T-helper 1 cell treated with Interleukin-12 subunit alpha and Interleukin-12 subunit beta and Interleukin-4 antibody, amounts not matched to agents 30 ng/mL and 1 ng/mL, for 36 hours (primary cell): ENCODE measurements at regions not wholly inside any gene's neighbourhood (a gene's known extent, or its start where the extent isn't known, plus 50 kb on each side); places are given as distances from the start of the nearest gene placed in this dataset.

Experiments used
- intact Hi-C: fragments of 100-400 bp; cut with micrococcal nuclease; formaldehyde crosslinking; loops from one replicate; pipeline ENCODE4 v1.15.1; 2024

DNA sequence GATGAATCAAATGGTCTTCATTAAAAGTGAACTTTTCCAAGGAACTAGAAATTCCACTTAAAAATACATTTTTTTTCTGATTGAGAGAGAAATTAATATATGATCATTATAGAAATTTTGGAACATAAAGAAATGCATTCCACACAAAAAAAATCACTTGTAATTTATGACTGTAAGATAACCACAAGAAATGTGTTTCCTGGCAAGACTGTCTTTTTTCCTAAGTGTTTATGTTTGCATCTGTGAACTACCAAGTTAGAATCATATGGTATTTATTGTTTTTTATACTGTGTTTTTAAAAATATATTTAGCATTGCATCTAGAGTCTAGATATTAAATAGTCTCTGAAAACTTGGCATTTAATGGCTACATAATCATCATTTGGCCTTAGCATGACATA lies 726.8 kb downstream of the BCL11B start:
- intact Hi-C loops: no loop called here

DNA sequence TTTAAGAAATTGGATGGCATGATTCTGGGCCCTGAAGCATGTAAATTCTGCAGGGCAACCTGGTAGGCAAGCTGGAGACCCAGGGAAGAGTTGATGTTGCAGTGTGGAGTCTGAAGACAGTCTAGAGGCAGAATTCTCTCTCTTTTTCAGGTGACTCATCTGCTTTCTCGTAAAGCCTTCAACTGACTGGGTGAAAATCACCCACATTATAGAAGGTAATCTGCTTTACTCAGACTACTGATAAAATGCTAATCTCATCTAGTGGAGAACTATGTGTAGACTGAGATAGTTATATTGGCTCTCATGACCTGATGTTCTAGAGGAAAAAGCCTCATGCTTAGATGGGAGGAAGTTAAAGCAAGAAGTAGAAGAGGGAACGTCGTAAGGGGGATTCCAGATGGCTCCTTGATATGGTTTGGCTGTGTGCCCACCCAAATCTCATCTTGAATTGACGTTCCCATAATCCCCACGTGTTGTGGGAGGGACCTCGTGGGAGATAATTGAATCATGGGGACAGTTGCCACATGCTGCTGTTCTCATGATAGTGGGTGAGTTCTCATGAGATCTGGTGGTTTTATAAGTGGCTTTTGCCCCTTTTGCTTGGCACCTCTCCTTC lies 723.8 kb downstream of the BCL11B start:
- intact Hi-C loops: no loop called here

DNA sequence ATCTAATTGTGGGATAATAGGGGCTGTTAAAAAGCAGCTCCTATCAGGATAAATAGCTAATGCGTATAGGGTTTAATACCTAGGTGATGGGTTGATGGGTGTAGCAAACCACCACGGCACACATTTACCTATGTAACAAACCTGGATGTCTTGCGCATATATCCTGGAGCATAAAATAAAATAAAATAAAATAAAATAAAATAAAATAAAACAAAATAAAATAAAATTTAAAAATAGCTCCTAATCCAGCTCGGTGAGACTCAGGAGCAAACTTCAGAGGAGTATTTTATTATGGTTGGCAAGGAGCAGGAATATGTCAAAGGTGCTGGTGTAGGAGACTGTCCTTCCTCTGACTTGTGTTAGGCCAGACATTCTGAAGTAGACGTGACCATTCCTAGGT lies 721.0 kb downstream of the BCL11B start:
- intact Hi-C loops: no loop called here

DNA sequence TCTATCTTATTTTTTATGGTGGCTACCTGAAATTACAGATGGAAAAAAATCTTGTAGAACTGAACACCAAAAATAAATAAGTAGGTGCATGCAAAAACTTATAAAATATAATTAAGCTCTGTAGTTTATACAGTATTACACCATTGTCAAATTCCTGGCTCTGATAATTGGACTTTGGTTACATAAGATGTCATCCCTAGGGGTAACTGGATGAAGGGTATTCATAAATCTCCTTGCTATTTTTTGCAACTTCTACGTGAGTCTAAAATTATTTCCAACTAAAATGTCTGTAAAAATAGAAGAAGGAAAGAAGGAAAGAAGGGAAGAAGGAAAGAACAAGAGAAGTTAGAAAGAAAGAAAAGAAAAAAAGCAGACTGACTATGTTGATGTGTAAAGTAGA lies 716.6 kb downstream of the BCL11B start:
- intact Hi-C loops: no loop called here

- intact Hi-C loops: no loop called here
Observed at GRCh38 chr14:98564006-98564405, 708.0 kb downstream of the BCL11B start.

- intact Hi-C loops: no loop called here
Observed at GRCh38 chr14:98564541-98564940, 707.5 kb downstream of the BCL11B start.

- intact Hi-C loops: loop anchor here (10.0 kb wide), 1 partner anchor 436 kb away; no protein-coding TSS in a partner anchor
Observed at GRCh38 chr14:98571104-98571503, 700.9 kb downstream of the BCL11B start.

DNA sequence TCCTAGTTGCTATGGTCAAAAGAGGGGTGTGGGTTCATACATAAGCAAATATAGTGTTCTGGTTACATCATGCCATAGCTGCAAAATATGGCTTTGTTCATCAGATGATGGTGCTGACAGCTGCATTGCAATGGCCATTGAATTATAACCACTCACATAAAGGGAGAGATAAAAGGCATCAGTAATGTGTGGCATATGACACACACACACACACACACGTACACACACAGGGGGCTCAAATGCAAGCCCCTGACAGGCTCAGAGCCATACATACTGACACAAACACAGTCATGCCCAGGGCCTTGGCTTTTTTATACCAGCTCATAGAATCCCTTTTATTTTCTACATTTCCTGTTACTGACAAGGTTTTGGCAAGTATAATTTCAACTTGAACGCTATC lies 698.9 kb downstream of the BCL11B start:
- intact Hi-C loops: loop anchor here (10.0 kb wide), 1 partner anchor 438 kb away; no protein-coding TSS in a partner anchor

DNA sequence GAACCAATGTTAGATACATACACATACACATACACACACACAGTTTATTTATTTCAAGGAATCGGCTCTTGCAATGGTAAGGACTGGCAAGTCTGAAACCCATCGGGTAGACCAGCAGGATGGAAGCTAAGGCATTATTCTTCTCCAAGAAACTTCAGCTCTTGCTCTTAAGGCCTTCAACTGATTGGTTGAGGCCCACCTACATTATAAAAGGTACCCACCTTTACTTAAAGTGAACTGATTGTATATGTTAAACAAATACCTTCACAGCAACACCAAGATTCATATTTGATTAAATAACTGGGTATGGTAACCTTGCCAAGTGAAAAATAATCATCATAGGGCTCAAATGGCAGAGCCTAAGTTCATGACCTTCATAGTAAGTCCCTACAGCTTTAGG lies 695.5 kb downstream of the BCL11B start:
- intact Hi-C loops: loop anchor here (10.0 kb wide), 1 partner anchor 442 kb away; no protein-coding TSS in a partner anchor

- intact Hi-C loops: loop anchor here (10.0 kb wide), 1 partner anchor 443 kb away; no protein-coding TSS in a partner anchor
Observed at GRCh38 chr14:98578204-98578603, 693.8 kb downstream of the BCL11B start.

GRCh38 chr14:98579140-98579539 lies 692.9 kb downstream of the BCL11B start:
- intact Hi-C loops: loop anchor here (10.0 kb wide), 1 partner anchor 444 kb away; no protein-coding TSS in a partner anchor

DNA sequence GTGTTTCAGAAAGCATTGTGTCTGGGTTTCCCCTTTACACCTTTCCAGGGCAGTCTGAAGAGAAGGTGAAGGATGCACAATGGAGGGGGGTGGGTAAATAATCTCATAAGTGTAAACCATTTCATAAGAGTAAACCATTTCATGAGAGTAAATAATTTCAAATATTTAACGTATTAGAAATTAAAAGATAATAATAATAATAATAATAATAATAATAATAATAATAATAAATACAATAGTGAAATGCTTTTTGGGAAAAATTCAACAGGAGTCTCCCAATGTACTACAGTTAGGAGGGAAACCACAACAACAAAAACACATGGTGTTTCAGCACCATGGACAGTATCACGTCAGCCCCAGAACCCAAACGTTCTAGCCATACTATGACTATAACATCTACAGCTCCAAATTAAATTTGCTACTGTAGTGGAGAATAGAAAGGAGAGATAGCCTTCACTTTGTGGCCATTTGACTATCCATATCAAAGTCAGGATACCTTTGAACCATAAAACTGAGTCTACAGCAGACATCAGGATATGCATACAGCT lies 691.8 kb downstream of the BCL11B start:
- intact Hi-C loops: loop anchor here (10.0 kb wide), 1 partner anchor 685 kb away; no protein-coding TSS in a partner anchor

GRCh38 chr14:98582276-98582675 lies 689.7 kb downstream of the BCL11B start:
- intact Hi-C loops: loop anchor here (10.0 kb wide), 1 partner anchor 683 kb away; no protein-coding TSS in a partner anchor

DNA sequence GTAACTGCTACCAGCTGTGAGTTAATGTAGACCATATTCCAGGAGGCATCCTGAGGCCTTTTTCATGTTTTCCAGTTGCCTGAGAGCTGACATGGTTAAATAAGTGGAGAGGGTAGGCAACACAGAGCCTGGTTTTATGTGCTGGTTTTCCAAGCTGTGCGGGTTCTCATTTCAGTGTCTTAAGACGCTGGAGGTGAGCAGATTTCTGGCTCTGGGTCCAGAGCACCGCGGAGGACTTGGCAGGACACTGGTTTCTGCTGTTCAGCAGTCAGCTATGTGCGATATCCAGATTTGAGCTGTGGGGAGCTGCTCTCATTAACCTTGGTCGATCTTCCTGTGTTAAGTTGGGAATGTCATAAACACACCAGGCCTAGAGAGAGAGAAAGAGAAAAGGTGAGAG lies 680.8 kb downstream of the BCL11B start:
- intact Hi-C loops: no loop called here

DNA sequence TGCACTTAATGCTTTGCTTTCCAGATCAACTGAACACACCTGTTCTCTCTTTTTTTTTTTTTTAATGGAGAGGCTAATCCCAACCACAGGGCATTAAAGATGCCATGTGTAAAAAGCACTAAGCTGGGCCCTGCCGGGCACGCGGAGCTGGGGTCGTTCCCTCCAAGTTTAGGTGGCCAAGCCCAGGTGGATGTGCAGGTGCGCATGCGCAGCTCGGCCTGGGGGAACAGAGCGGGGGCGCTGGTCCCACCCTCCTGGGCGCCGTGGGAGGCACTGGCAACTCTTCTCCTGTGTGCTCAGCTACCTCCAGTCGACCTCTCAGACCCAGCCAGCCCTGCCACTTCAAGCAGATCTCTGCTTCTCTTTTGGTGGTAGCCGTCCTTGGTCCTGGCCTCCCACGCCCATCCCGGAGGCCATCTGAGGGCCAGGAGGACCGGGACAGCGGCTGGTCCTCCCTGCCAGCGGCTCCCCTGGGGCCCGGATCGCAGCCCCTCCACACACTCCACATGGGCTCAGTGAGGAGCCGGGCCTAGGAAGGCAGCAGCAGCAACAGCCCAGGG lies 679.3 kb downstream of the BCL11B start:
- intact Hi-C loops: no loop called here

DNA sequence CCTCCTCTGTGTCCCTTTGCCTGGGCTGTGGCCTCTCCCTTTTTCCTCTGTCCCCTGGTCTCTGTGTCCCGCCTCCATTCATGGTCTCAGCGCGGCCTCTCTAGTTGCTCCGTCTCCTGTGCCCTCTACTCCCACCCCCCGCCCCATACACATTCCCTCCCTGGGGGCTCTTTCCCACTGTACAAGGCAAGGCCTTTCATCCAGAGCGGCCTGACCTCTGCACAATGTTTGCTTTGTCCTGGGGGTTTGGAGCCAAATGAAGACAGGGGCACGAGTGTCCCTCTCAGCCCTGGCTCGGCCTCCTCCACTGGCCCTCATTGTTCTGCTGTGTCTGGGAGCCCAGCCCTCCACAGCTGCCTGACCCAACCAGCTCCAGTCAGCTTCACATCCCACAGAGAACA lies 678.6 kb downstream of the BCL11B start:
- intact Hi-C loops: no loop called here

- intact Hi-C loops: no loop called here
Observed at GRCh38 chr14:98594156-98594555, 677.8 kb downstream of the BCL11B start.

GRCh38 chr14:98598576-98598975 lies 673.4 kb downstream of the BCL11B start:
- intact Hi-C loops: no loop called here

DNA sequence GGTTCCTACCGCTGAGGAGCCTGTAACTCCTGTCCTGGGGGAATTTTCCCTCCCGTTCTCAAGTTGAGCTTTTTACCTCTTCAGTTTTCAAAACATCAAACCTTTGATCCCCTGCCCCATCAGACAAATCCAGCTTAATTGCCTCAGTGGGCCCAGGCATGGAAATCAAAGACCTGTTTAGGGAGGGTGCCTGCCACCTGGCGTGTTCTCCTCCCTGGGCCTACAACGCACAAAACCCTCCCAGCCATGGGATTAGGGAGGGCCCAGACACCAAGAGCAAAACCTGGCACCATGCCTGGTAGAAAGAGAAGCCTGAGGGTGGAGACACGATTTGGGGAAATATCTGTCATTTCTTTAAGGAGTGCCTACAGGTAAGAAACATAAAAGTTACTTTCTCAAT lies 672.9 kb downstream of the BCL11B start:
- intact Hi-C loops: no loop called here

- intact Hi-C loops: no loop called here
Observed at GRCh38 chr14:98602983-98603382, 669.0 kb downstream of the BCL11B start.

- intact Hi-C loops: no loop called here
Observed at GRCh38 chr14:98605043-98605442, 667.0 kb downstream of the BCL11B start.

DNA sequence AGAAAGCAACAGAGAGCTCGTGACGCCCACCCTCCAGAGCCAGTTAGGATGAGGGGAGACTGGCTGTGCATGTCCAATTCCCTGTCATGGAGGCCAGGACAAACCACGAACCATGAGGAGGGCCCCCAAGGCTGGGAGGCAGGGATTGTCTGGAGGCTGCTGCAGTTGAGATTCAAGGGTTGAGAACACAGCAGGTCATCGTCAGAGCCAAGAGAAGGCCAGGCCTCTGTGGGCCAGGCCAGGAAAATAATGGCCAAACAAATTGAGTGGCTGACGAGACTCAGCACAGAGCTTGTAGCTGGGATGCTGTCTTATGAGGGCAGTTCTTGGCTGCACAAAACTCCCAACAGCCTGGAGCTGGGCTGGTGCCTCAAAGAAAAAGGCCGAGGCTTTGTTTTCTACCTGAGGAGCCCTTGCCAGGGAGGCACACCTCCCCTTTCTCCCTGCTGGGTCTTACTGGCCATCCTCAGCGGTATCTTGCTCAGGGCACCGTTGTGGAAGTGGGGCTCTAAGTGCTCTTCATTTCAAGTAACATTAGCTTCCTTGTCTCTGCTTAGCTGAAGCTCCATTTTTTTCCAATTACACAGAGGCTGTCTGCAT lies 665.9 kb downstream of the BCL11B start:
- intact Hi-C loops: no loop called here
